C4-2B (cell line): ENCODE measurements at regions not wholly inside any gene's neighbourhood (a gene's known extent, or its start where the extent isn't known, plus 50 kb on each side); places are given as distances from the start of the nearest gene placed in this dataset.

Source experiments
- ZFX ChIP-seq: fragments of 450-650 bp; IDR thresholded peaks from 2 replicates; pipeline ENCODE4 v1.6.1; 2017
- TF ChIP-seq, protein P1 (sequence below): fragments of 450-650 bp; conservative IDR thresholded peaks from 2 replicates; pipeline ENCODE4 v1.5.1; 2017; ENCODE audit warnings: mild to moderate bottlenecking

DNA sequence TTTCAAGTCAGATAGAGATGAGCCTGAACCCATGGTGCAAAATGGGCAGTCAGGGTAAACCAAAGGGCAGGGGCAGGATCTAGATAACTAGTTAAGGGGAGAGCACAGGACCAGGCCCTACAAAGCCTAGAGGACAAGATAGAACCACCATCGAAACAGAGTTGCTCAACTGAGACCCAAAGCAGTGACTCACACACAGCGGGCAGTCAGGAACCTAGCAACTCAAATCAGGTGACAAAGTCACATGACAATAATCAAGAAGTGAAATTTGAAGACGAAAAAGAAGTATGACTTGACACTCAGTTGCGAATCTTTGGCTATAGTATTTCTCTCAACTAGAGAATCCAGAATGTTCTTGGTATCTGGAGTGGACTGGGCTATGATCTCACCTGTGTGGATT, 136.0 kb upstream of the PTPRG start:
- TF ChIP-seq, protein P1, sequence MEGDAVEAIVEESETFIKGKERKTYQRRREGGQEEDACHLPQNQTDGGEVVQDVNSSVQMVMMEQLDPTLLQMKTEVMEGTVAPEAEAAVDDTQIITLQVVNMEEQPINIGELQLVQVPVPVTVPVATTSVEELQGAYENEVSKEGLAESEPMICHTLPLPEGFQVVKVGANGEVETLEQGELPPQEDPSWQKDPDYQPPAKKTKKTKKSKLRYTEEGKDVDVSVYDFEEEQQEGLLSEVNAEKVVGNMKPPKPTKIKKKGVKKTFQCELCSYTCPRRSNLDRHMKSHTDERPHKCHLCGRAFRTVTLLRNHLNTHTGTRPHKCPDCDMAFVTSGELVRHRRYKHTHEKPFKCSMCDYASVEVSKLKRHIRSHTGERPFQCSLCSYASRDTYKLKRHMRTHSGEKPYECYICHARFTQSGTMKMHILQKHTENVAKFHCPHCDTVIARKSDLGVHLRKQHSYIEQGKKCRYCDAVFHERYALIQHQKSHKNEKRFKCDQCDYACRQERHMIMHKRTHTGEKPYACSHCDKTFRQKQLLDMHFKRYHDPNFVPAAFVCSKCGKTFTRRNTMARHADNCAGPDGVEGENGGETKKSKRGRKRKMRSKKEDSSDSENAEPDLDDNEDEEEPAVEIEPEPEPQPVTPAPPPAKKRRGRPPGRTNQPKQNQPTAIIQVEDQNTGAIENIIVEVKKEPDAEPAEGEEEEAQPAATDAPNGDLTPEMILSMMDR: no peak
- TF ChIP-seq ZFX: no peak
